ENCODE measurements at regions not wholly inside any gene's neighbourhood (a gene's known extent, or its start where the extent isn't known, plus 50 kb on each side); places are given as distances from the start of the nearest gene placed in this dataset.

DNA sequence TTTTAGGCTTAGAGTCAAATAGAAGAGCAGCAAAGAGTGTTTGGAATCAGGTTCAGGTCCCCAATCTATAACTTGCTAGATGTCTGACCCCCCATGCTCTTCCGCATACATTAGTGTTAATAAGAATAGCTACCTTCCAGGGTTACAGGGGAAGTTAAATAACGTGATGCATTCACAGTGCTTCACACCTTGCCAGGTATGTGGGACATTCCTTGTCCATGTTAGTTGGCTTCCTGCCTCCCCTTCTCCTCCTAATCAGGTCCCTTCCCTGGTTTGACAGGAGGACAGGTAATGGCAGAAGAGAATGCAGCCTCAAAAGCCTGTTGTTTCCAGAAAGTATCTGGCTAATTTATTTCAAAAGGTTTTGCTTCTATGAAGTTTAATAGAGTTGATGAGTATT, 248.7 kb downstream of the MID1IP1 start:
- POLR2A ChIA-PET, result no interaction called here
- intact Hi-C loops (cut with micrococcal nuclease; ENCODE audit: unreplicated experiment), result no loop called here
- CTCF ChIA-PET, result no interaction called here

DNA sequence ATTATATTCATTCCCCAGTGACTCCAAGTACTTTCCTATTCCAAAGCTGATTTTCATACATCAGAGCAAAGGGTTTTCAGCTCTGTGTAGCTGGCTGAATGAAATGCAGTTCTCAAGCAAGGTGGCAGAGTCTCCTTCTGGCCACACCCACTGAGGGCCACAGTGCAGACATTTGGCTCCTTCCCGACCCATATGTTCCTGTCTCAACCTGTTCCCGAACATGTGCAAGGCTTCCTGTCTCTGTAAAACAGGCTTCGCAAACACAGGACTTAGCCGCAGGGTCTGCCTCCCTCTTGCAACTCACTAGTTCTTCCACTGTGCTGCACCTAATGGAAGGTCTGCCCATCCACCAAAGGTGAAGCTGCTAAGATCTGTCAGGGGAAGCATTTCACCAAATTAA, 249.2 kb downstream of the MID1IP1 start:
- BruUV-seq (replicated peaks), result no TSS peak
- Histone ChIP-seq H3K4me1 (no peaks in the 10 kb centered on the region), H3K36me3 (ENCODE audit: control insufficient read depth, insufficient read depth, low read length) (no peaks in the 10 kb centered on the region), H3K9me3 (no peaks in the 10 kb centered on the region), H3K27me3 (replicated peaks; ENCODE audit: control insufficient read depth, insufficient read depth, low read length) (no peaks in the 10 kb centered on the region), H3K4me3 (ENCODE audit: low read depth, low read length) (no peak overlapping the region)
- no peaks in the 10 kb centered on the region for H3K36me3 Mint-ChIP-seq (ENCODE audit: insufficient read depth, unreplicated experiment)
- no peaks in the 10 kb centered on the region for H3K9me3 Mint-ChIP-seq (ENCODE audit: unreplicated experiment)
- no peak for DNase-seq
- CTCF ChIA-PET, result no interaction called here
- H3K4me3 Mint-ChIP-seq (ENCODE audit: unreplicated experiment), result no peak overlapping the region
- H3K4me1 Mint-ChIP-seq (ENCODE audit: low read depth, unreplicated experiment), result no peaks in the 10 kb centered on the region
- TF ChIP-seq, protein P1, sequence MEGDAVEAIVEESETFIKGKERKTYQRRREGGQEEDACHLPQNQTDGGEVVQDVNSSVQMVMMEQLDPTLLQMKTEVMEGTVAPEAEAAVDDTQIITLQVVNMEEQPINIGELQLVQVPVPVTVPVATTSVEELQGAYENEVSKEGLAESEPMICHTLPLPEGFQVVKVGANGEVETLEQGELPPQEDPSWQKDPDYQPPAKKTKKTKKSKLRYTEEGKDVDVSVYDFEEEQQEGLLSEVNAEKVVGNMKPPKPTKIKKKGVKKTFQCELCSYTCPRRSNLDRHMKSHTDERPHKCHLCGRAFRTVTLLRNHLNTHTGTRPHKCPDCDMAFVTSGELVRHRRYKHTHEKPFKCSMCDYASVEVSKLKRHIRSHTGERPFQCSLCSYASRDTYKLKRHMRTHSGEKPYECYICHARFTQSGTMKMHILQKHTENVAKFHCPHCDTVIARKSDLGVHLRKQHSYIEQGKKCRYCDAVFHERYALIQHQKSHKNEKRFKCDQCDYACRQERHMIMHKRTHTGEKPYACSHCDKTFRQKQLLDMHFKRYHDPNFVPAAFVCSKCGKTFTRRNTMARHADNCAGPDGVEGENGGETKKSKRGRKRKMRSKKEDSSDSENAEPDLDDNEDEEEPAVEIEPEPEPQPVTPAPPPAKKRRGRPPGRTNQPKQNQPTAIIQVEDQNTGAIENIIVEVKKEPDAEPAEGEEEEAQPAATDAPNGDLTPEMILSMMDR (IDR thresholded peaks at IDR 0.05; ENCODE audit: insufficient read depth in 1 of 2, low read depth in 1 of 2, low read length in 1 of 2, severe bottlenecking in 1 of 2, unreplicated experiment in 1 of 2), result no peak
- H3K27me3 Mint-ChIP-seq (ENCODE audit: insufficient read depth, unreplicated experiment), result no peaks in the 10 kb centered on the region
- intact Hi-C loops (cut with micrococcal nuclease; ENCODE audit: unreplicated experiment), result no loop called here
- POLR2A ChIA-PET, result no interaction called here
- H3K27ac Mint-ChIP-seq (ENCODE audit: unreplicated experiment), result no peak overlapping the region

More for the DNA sequence above, 248.7 kb downstream of the MID1IP1 start:
- H3K4me3 ChIP-seq (ENCODE audit: low read depth, low read length), result no peak overlapping the region
- BruUV-seq (replicated peaks), result no TSS peak
- no peaks in the 10 kb centered on the region for H3K4me1 Mint-ChIP-seq (ENCODE audit: low read depth, unreplicated experiment)
- H3K4me1 ChIP-seq, result no peaks in the 10 kb centered on the region
- H3K4me3 Mint-ChIP-seq (ENCODE audit: unreplicated experiment), result no peak overlapping the region
- H3K36me3 Mint-ChIP-seq (ENCODE audit: insufficient read depth, unreplicated experiment), result no peaks in the 10 kb centered on the region
- TF ChIP-seq, protein P1 (IDR thresholded peaks at IDR 0.05; ENCODE audit: insufficient read depth in 1 of 2, low read depth in 1 of 2, low read length in 1 of 2, severe bottlenecking in 1 of 2, unreplicated experiment in 1 of 2), result no peak
- no peak overlapping the region for H3K27ac Mint-ChIP-seq (ENCODE audit: unreplicated experiment)
- DNase-seq, result no peak
- no peaks in the 10 kb centered on the region for H3K9me3 Mint-ChIP-seq (ENCODE audit: unreplicated experiment)
- no peaks in the 10 kb centered on the region for H3K27me3 ChIP-seq (replicated peaks; ENCODE audit: control insufficient read depth, insufficient read depth, low read length)
- no peaks in the 10 kb centered on the region for H3K9me3 ChIP-seq
- no peaks in the 10 kb centered on the region for H3K27me3 Mint-ChIP-seq (ENCODE audit: insufficient read depth, unreplicated experiment)
- H3K36me3 ChIP-seq (ENCODE audit: control insufficient read depth, insufficient read depth, low read length), result no peaks in the 10 kb centered on the region

DNA sequence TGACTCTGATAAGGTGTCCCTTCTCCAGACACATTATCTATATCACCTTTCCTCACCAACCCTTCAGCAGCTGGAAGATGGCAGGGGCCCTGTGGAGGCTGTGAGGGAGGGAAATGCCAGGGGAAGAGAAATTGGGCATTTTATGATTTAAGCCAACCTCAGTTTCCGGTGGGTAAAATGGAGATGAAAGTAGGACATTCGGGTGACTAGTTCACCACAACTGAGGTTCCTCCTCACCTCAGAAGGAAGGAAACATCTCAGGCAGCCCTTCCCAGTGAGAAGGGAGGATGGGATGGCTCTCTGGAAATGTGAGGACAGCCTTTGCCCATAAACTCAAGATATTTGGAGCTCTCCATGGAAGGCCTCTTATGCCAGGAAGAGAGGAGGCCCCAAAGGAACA, 251.5 kb downstream of the MID1IP1 start:
- Mint-ChIP-seq H3K27ac (ENCODE audit: unreplicated experiment) (no peak overlapping the region), H3K36me3 (ENCODE audit: insufficient read depth, unreplicated experiment) (no peaks in the 10 kb centered on the region), H3K9me3 (ENCODE audit: unreplicated experiment) (peaks cover 3% of the 10 kb centered on the region), H3K4me3 (ENCODE audit: unreplicated experiment) (no peak overlapping the region), H3K27me3 (ENCODE audit: insufficient read depth, unreplicated experiment) (no peaks in the 10 kb centered on the region), H3K4me1 (ENCODE audit: low read depth, unreplicated experiment) (no peaks in the 10 kb centered on the region)
- no peak for DNase-seq
- no peaks in the 10 kb centered on the region for H3K27me3 ChIP-seq (replicated peaks; ENCODE audit: control insufficient read depth, insufficient read depth, low read length)
- no peaks in the 10 kb centered on the region for H3K9me3 ChIP-seq
- H3K4me1 ChIP-seq, result no peaks in the 10 kb centered on the region
- ChIA-PET CTCF (no interaction called here), POLR2A (no interaction called here)
- TF ChIP-seq, protein P1 (IDR thresholded peaks at IDR 0.05; ENCODE audit: insufficient read depth in 1 of 2, low read depth in 1 of 2, low read length in 1 of 2, severe bottlenecking in 1 of 2, unreplicated experiment in 1 of 2), result no peak
- intact Hi-C loops (cut with micrococcal nuclease; ENCODE audit: unreplicated experiment), result no loop called here
- no peak overlapping the region for H3K4me3 ChIP-seq (ENCODE audit: low read depth, low read length)
- H3K36me3 ChIP-seq (ENCODE audit: control insufficient read depth, insufficient read depth, low read length), result no peaks in the 10 kb centered on the region
- no TSS peak for BruUV-seq (replicated peaks)

All from Caco-2 (cell line).